HG02981 (cell line): ENCODE measurements at regions not wholly inside any gene's neighbourhood (a gene's known extent, or its start where the extent isn't known, plus 50 kb on each side); places are given as distances from the start of the nearest gene placed in this dataset.
"Not testable (repeated sequence)": the region's sequence is repeated elsewhere in the genome, so short reads cannot be mapped to it uniquely, and the experiment has no call there.

Experiments used
- ATAC-seq: cut with Tn5 transposase; IDR thresholded peaks from one replicate; pipeline ENCODE4 v1.9.1; 2021; ENCODE audit warnings: mild to moderate bottlenecking, moderate library complexity; ENCODE audit not compliant: unreplicated experiment

GRCh38 chr17:83156408-83156807 is 77.0 kb downstream of the METRNL start:
- no peak for ATAC-seq

- ATAC-seq = no peak
These were observed 80.0 kb downstream of the METRNL start for GRCh38 chr17:83159204-83160049.

DNA sequence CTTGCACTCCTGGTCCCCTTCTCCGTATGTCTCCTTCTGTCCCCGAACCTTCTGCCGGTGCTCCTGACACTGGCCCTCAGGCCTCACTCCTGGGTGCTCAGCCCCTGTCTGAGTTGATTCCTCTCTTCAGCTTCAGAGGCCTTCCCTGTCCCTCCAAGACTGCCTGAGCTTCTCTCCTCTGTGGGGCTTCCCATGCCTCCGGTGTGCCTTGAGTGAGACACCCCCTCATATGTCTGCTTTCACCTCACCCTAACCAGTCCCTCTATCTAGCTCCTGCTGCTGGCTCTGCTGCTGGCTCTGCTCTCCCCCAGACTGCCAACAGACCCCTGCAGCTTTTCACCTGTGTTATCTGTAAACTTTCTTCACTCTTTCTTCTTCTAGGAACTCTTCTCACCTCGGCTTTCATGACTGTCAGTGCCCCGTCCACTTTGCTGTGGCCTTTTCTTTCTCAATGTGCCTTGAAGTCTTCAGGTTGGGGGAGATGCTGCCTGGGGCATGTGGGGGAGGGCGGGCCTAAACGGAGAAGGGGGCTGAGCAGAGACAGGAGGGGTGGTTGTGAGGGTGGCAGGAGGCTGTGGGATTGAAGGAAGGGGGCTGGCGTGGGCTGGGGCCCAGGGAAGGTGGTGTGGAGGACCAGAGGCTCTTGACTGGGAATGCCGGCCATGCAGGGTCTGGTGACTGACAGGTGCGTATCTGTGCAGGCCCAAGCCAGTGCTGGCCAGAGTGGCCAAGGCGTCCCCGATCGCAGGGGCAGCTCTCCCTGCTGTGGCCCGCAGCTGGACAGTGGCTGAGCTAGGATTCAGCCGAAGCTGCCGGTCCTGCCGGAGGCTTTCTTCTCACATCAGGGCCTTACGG is 81.3 kb downstream of the METRNL start:
- ATAC-seq = no peak

DNA sequence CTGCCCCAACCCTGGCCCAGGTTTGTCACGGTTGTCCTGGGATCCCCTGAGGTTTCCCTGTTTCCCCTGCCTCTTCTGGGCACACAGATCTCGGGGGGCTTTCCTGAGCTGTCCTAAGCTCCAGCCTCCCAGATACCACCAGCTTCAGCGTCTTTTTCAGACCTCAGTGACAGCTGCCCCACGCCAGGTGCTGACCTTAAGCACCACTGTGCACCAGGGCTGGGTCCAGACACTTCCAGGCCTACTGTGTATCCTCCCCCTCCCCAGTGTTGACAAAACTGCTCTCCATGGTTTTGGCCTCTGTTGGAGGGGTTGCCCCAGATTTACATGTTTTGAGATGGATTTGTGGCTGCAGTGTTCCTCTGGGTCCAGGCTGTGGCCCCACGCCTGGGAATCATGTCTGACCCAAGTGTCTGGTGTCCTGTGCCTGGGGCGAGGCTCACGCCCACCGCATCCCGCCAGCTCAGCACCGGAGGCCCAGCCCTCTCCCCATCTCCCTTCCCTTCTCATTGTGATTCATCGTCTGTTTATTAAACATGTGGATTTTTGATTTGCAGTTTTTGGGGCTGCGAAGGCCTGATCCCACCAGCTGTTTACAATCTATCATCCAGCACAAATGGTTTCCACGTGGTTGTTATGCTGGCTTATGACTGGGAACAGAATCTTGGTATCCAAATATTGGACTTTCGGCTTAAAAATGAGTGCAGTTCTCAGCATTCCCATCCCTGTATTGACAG is 82.1 kb downstream of the METRNL start:
- no peak for ATAC-seq

- ATAC-seq = no peak
These were observed 82.8 kb downstream of the METRNL start for GRCh38 chr17:83162035-83162745.

DNA sequence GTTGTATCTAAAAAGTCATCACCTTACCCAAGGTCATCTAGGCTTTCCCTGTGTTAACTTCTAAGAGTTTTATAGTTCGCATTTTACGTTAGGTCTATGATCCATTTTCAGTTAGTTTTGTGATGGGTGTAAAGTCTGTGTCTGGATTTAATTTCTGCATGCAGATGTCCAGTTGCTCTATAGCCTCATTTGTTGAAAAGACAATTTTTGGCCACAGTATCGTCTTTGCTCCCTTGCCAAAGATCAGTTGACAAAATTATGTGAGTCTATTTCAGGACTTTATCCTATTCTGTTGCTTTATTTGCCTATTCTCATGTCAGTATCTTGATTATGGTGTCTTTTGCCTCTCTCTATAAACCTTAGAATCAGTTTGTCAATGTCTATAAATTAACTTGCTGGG is 85.1 kb downstream of the METRNL start:
- no peak for ATAC-seq

DNA sequence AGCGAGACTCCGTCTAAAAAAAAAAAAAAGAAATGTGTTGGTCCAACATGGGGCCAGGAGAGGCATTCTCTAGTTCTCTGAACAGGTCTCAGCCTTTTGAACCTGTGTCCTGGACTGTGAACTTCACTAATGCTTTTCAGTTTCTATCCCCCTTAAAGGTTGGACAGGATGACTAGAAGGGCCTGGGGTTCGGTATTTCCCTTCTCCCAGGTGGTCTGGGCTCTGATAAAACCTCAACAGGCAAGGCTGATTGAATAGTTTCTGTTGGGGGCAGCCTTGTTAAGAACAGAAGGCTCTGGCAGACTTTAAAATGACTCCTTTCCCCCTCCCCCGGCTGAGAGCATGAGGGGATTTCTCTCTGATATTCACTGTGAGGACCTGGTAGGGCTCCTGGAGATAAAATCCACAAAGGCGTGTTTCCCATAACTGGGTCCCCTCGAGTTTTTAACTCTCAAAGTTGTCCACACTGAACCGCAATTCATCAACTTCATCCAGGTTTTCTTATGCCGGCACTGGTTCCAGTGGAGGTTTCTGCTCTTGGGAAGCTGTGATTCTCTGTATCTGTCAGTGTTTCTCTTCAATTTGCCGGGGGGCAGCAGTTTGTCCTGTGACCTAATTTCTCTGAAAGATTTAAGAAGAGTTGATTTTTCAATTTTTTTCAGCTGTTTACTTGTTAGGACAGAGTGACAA is 91.3 kb downstream of the METRNL start:
- no peak for ATAC-seq

GRCh38 chr17:83171661-83172060 is 92.3 kb downstream of the METRNL start:
- ATAC-seq = no peak

GRCh38 chr17:83172099-83172498 is 92.7 kb downstream of the METRNL start:
- not testable (repeated sequence) for ATAC-seq

DNA sequence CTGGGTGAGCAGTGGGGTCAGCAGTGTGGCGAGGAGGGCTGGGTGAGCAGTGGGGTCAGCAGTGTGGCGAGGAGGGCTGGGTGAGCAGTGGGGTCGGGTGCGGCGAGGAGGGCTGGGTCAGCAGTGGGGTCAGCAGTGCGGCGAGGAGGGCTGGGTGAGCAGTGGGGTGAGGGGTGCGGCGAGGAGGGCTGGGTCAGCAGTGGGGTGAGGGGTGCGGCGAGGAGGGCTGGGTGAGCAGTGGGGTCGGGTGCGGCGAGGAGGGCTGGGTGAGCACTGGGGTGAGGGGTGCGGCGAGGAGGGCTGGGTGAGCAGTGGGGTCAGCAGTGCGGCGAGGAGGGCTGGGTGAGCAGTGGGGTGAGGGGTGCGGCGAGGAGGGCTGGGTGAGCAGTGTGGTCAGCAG is 93.2 kb downstream of the METRNL start:
- not testable (repeated sequence) for ATAC-seq

GRCh38 chr17:83173180-83173913 is 93.9 kb downstream of the METRNL start:
- not testable (repeated sequence) for ATAC-seq

- no peak for ATAC-seq
These were observed 94.5 kb downstream of the METRNL start for GRCh38 chr17:83173914-83174361.

DNA sequence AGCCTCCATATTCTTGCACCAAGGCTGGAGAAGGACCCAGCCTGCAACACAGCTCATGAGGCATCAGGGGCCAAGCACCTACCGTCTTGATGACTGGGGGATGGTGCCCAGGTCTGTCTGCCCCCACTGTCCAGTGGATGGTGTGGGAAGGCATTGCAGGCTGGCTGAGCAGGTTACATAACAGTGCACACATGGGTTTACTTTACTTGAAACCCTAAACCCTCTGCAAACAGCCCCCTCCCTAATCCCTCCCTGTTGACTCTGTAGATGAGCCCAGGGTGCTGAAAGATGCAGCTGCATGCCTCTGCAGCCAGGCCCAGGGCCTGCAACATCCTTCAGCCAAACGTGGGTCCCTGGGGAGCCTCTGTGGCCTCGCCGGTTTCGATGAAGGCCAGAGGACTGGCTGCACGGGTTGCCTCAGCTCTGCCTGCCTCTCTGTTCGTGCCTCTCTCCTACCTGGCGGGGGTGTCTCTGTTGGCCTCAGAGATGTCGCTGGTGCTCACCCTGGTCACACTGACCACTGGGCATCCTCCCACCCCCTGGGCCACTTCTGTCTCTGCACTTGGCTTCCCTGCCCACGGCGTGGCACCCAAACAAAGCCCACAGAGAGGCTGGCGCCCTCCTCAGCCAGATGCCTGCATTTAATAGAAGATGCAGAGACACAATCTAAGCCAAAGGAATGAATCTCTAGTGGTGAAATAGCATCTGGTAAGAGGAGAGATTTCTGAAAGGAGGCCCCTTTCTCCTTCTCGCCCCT is 95.1 kb downstream of the METRNL start:
- ATAC-seq = peak; percentile 63

- no peak for ATAC-seq
These were observed 95.9 kb downstream of the METRNL start for GRCh38 chr17:83175119-83175821.

DNA sequence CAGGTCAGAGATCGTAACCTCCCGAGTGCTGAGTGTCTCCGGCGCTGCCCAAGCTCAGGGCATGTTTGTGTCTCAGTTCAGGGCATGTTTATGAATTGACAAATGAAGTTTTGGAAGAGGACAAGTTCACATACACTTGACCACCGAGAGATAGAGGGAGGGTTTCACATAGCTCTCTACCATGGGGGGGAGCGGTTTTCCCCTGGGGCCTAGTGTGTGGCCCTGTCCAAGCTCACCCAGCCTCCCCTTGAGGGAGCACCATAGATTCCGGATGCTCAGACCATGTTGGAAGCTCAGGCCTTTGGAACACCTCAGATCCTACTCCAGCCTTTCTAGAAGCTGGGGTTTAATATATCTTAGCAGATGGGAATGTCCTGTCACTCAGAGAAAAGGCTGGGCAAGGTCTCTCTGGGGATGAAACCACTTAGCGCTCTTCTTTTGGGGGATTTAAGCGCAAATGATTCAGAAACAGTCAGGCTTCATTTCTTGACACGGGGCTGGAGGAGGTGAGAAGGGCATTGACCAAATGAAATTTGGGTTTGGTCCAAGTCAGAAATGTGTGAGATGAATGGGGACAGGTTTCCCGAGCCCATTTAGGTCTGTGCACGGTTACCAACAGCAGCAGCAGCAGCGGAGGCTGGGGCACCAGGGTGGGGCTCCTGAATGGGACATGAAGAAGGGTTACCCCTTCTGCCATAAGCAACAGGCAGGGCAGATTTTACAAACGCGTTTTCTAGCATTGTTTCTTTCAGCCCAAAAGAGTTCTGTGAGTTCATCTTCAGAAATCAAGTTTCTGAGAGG is 96.6 kb downstream of the METRNL start:
- ATAC-seq = no peak

DNA sequence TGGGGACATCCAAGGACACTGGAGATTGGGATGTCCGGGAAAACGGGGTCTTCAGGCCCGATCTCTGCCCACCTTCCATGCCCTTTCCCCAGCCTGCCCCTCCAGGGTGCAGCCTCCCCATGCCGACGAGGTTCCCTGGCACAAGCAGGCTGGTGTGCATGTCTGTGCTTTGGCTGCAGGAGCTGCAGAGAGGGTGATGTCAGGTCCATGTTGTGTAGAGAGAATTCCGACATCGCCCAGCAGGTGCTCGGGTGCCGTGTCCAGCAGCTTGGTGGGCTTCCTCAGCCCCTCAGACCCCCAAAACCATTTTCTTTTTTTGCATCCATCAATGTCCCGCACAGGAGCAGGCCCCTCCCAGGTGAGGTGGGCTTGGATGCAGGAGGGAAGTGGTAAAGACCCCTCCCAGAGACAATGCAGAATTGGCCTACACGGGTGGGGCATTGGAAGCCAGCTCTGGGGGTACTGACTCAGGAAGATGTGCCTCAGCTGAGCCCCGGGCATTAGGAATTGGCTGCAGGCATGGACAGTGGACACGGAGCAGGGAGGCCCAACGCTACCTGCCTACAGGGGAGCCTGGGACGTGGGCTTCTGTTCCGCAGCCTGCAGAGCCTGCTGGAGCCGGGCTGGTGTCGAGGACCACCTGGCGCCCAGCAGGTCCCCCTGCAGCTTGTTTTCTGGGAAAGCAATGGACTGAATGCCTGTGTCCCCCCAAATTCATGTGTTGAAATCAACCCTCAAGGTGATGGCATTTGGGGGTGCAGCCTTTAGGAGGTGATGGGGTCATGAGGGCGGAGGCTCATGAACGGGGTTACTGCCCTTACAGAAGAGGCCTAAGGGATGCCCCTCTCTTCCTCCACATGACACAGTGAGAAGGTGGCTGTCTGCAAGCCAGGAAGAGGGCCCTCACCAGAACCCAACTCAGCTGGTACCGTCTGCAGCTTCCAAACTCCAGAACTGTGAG is 97.5 kb downstream of the METRNL start:
- ATAC-seq = no peak
